HPDE6-E6E7 (cell line): ENCODE measurements at regions not wholly inside any gene's neighbourhood (a gene's known extent, or its start where the extent isn't known, plus 50 kb on each side); places are given as distances from the start of the nearest gene placed in this dataset.

Experiments used
- DNase-seq: peaks from one replicate; pipeline ENCODE4 v3.0.0; 2011; ENCODE audit warnings: missing footprints; ENCODE audit errors: extremely low spot score

DNA sequence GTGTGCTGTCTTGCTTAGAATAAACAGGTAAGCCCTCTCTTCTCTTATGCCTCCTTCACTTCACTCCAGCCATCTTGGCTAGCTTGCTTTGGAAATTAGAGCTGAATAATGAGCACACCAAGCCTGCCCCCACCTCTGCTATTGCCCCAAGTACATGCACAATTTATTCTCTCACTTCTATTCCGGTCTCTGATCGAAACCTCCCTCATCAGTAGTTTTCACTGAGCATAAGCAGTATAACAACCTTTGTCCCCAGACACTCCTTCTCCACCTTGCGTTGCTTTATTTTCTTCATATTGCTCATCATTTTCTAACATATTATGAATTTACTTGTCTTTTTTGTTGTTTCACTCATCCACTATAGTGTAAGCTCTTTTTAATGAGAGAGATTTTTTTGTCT lies 253.4 kb downstream of the GXYLT1 start:
- no peak for DNase-seq

DNA sequence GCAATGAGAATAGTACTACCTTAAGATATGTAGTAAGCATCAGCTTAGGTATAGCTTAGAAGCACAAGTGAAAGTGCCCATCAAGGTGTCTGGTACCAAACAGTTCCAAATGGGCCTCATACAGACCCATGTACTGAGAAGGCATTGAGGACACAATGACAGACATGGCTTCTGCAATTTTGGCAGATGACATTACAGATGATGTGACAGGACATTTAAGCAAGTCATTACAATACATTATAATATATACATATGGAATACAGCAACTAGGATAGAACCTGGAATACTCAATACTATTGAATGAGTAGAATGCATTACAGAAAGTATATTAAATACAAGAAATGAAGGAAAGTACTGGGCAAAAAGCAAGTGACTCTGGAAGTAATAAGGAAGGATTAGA lies 256.4 kb downstream of the GXYLT1 start:
- no peak for DNase-seq

DNA sequence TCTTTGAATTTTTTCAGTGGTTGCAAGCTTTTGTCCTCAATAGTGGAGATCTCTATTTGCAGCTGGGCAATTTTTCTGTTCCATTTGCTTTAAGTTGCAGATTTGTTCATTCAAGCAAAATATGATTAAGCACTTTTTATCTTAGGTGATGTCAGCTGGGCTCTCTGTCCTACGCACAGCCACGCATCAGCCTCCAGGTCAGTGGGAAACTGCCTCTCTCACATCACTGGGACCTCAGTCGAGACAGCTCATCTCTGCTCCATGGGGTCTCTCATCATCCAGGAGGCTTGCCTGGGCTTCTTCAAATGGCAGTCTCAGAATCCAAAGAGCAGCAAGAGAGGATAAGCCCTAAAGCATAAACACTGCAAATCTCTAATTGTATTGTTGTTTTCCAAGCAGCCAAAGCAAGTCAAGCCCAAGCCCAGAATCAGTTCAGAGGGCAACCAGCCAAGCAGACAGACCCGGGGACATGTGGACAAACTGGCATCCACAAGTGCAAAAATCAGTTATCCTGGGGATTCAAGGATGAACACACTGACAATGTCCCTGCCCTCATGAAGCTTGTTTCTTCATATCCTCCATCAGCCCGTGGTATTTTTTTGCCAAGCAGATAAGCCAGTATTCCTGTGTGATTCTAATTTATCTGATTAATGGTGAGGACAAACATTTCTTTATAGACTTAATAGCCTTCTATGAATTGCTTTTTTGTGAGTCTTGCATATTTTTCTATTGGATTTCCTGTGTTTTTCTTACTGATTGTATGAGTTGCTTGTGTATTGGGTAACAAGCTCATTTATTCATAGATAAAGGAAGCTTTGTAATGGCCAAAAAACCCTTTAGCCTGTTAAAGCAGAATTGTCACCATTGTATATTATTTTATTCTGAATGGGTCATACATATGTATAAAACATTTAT lies 262.5 kb downstream of the GXYLT1 start:
- no peak for DNase-seq

DNA sequence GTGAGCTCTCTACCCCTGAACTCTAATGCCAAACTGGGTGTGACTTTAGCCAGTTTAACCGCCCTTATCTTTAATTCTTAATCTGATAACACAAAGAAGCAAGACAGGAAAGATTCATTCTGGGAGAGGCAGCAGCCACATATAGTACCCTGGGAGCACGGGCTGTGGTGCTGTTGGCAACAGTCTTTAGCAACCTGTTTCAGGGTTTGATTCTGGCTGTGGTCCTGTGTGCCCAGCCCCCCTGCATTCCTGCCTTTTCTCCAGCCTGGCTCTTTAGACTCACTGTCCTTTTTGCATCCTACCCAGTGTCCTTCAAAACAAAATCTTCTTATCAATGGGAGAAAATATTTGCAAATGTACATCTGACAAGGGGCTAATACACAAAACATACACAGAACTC lies 275.2 kb downstream of the GXYLT1 start:
- no peak for DNase-seq

DNA sequence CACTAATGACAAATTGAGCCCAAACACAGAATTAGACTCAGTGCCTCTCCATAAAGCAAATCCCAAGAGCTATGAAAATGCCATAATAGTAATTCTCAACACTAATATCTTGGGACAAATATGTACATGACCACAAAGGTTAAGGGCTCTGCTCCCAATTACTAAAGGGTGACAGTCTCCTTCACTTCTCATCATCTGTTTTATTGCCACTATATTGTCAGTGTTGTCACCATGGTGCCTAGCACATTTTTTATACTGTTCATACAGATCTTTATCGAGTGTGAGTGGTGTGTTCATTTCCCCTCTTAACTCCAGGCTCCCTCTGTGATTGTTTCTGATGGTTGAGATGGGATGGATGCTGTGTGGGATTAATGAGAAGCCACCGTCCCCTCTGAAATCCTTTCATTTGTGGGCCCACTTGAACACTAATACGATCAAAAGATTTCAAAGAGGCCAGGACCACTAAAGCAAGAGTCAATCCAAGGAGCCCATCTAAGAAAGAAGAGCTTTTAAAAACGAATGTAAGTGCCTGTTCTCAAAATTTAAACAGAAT lies 277.7 kb downstream of the GXYLT1 start:
- no peak for DNase-seq

DNA sequence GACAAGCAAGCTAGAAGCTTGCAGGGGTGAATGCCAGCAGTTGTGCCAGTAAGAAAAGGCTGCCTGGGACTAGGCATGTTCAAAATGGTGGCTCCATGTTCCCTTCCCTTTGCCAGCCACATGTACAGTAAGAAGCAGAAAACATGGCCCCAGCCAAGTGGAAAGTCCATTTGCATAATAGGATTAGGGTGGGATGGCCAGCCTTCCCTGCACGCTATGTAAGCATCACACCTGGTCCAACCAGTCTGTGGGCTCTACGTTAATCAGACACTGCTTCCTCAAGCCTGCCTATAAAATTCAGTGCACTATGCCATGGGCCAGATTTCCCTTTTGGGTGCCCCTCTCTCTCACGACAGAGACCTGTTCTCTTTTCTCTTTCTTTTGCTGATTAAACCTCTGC lies 288.4 kb downstream of the GXYLT1 start:
- DNase-seq: no peak

DNA sequence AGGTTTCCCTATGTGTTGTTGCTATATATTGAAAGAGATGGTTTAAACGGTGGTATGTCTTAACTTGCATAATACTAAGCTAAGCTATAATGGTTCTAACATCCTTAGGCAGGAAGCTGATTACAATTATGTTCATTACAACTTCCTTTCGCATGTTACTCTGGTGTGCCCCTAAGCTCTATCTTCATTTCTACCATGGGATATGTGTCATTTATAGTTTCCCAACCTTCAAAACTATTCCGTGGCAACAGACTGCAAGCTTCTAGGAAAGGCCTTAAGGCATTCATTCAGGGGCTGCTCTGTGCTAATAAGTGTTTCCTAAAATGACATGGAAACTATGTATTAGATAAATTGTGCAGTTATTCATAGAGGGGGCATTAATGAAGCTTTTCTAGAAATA lies 294.6 kb downstream of the GXYLT1 start:
- no peak for DNase-seq

DNA sequence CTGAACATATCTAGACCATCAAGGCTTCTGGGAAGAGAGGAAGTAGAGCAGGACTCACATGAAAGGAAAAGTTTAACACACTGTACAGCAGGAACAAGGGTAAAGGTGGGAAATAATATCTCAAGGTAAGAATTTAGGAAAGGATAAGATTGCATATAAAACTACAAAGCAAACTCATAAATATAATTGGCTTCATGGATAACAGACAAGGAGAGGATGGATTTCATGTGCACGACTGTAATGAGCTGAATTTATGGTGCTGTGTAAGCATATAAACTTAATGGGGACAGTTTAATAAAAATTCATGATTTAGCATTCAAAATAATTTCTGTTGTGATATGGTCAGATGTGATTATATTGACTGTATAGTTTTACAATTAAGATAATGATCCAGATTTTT lies 298.0 kb downstream of the GXYLT1 start:
- no peak for DNase-seq

DNA sequence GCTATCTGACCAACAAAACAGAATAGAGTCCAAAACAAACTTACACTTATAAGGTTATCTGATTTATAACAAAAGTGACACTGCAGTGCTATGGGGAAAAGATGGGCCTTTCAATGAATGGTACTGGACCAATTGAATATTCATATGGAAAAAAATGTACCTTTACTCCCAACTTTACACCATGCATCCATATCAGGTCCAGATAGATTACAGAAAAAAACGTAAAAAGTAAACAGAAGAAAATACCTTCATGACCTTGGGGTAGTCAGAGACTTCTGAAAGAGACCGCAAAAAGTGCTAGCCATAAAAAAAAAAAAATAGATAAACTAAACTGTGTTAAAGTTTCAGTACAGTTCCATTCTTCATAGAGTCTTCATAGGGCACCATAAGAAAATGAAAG lies 308.3 kb downstream of the GXYLT1 start:
- DNase-seq: no peak

DNA sequence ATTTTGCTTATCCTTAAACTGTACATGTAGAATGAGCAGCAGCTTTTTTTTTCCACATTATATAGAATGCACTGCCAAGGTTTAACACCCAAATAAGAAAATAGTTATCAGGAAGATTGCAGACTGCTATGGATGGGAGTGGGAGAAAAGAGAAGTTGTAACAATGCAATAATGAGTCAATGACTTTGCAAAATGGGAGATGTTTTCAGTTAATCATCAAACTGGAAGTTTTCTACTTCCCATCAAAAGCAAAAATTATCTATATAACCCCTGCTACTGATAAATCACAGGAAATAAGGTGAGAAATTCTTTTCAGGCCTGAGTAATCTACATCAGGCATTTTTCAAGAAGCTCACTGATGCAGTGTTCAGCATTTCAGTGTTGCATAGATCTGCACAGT lies 309.1 kb downstream of the GXYLT1 start:
- DNase-seq: no peak

DNA sequence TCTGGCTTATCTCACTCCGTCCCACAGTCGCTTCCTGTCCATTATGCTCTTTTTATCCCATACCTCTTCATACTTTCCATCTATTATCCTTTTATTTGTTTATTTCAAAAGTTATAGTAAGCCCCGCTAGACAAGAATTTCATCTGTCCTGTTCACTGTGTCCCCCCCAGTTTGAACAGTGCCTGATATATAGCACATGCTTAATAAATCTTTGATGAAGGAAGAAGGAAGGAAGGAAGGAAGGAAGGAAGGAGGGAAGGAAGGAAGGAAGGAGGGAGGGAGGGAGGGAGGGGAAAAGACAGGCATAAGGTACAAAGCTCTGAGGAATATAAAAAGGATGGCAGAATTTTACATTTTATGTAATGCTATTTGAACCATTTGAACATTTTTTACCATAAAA lies 324.7 kb downstream of the GXYLT1 start:
- no peak for DNase-seq

DNA sequence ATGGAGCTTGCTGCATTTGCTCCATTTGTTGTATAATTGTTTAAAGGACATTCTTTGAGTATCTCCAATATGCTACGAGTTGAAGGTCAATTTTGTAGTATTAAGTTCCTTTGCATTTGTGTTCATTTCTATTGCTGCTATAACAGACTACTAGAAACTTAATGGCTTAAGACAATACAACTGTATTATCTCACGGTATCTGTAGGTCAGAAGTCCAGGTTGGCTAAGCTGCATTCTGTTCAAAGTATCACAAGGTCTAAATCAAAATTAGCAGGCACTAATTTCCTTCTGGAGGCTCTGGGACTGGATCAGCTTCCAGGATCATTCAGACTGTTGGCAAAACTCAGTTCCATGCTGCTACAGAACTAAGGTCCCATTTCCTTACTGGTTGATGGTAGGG lies 340.6 kb downstream of the GXYLT1 start:
- DNase-seq: no peak

DNA sequence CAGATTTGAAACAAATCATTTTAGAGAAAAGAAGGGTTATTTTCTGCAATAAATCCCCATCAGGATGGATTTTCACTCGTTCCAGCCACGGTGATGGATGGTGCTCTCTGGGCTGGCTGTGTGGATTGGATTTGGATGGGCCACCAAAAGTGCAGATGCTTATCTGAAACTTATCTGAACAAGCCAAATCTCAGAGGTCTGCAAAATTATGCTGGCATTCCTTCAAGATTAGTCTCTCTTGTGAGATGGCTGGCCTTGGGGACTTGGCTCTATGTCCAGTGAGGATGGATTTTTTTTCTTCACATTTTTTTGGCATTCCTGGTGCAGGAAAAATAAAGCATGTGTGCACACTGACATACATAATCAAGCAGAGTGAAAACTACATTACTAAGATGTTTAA lies 341.9 kb downstream of the GXYLT1 start:
- no peak for DNase-seq

DNA sequence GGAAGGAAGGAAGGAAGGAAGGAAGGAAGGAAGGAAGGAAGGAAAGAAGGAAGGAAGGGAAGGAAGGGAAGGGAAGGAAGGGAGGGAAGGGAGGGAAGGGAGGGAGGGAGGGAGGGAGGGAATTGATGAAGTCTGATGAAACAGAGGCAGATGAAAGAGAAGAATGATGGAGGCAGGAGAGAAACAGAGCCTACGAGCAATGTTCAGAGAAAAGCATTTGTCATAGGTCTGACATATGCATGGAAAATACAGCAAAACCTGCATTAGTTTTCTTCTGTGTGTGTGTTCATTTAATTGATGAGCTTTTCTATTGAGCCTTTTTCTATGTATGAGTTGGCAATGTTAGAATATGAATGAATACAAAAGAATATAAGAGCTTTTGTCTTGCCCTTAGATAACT lies 343.4 kb downstream of the GXYLT1 start:
- no peak for DNase-seq

DNA sequence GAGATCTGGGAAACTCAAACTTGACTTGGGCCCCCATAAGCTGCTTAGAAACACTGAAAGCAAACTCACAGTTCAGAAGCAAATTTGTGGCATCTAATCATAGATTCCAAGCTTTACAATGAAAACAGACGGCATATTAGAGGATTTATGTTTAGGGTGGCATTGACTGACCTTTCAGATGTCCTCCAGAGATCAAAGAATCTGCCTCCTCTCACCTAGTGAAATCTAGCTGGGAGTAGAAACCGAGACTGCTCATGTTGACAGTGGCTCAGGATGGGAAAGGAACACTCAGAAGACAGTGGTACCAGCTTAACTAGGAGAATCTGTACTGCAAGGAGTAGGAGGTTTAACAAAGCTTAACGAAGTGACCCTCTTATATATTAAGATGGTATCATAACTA lies 345.0 kb downstream of the GXYLT1 start:
- no peak for DNase-seq

DNA sequence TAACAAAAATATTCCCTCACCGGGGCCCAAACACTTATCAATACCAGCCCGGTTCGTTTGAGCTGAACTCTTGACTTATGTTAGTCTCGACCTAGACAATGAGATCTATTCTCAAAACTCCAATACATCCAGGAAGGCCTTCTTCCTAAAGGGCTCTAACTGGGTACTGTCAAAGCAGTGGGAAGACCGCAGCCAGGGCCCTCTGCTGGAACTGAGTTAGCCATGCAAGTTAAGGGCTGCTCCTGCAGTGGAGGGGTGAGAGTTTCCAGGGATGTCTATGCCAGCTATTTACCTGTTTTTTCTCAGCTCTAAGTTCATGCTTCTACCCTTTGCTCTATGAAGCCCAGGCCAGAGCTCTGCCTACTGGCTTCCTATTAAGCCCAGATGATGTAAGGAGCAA lies 348.8 kb downstream of the GXYLT1 start:
- no peak for DNase-seq

DNA sequence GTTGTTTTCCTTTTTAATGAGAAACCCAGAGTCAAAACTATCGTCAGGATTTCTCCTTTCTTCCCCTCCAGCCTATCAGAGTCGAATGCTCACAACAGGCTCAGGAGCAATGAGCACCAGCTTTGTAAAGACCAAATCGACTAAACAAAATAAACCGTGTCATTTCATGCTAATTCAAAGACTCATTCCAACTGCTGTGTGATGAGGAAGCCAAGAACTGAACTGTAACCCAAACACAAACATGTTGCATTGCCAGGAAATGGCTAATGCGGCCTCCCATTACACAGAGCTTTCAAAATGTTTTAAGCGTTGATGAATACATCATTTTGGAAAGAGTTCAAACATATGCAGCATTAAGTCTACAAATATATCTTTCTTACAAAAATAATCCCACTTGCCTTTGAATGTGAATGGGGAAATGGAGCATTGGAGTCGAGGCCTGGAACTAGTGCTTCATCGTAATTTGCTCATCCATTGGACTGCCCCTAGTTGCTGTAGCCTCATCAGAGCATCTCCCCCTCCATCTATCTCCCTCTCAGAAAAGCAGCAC lies 349.5 kb downstream of the GXYLT1 start:
- no peak for DNase-seq

DNA sequence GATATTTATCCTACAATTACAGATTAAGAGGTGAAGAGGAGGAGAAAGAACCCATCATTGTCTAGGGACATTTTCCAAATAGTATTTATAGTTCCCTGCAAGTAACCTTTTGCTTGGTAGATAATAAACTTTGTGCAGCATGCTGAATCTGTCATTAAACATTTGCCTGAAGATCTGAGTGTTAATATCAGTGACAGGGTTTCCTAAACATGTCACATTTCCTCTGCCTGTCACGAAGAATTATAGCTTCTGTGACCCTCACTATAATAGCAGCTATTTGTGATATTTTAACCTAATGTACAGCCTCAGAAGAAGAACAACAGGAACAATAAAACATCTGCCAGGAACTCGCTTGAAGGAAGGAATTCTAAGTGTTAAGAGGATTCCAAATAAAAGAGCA lies 350.3 kb downstream of the GXYLT1 start:
- DNase-seq: no peak

DNA sequence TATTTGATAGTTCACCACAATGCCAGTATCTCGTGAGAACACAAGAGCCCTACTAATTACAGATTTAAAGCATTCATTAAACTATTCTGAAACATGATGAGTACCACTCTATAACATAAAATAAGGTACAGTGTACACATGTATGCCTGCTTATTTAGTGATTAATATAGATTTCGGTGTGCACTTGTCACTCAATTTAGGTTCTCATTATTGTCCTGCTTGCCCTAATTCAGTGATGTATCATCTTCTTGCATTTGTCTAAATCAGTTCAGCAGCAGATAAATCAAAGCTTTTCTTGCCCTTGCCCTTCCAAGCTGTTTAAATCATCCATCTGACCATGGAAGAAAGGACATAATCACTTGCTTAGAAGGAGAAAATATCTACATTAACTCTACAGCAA lies 359.7 kb downstream of the GXYLT1 start:
- DNase-seq: no peak

DNA sequence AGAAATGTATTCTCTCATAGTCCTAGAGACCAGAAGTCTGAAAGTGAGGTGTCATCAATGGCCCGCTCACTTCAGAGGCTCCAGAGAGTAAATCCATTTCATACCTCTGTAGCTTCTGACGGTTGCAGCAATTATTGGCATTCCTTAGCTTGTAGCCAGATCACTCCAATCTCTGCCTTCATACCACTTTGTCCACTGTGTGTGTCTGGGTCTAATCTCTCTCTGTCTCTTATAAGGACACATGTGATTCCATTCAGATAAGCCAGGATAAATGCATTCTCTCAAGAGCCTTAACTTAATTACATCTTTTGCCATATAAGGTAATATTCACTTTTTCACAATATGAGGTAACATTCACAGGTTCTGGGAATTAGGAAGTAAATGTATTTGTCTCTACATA lies 365.7 kb downstream of the GXYLT1 start:
- DNase-seq: no peak

DNA sequence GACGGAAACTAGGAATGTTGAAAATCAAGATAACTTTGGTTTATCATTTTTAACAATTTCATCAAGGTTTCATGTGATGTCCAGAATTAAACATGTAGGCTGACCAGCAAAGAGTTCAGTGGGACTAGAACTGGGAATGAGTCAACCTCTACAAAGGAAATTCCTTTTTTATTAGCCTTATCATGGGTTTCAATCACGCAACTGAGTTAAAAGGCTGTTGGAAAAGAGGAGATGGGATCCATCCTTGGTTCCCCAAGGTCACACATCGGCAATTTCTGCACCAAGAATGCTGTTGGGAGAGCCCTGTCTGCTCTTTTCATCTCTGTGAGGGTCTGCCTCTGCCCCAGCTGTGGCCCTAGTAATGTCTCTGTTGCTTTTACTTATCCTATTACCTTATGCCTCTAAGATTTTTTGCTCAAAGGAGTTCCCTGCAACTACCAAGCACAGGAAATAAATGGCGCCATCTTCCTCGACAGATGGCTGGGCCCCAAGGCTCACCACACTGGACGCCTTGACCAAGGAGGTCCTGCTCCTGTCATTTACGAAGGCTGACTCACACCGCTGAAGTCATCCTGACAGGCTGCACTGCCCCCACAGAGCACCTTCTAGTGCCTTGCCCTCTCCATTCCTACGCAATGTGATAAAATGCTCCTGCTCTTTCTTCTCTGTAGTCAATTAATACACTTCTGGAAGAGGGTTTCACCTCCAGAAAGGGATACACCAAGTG lies 367.4 kb downstream of the GXYLT1 start:
- no peak for DNase-seq

DNA sequence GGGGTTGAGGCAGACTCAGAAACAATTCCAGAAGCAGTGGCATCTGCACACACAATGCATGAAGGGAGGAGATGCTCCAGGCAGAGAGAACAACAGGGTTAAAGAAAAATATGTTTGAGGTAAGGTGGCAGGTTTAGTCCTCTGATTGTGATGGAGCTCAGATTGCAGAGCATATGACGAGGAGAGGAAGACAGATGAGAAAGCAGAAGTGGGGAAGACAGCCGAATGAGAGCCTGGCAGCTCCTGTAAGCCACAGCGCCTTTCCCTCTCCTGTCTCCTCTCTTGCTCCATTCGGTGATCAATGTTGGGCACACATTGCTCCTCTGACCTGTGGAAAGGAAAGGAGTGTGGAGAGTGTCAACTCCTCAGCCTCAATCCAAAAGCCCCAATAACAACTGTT lies 372.2 kb downstream of the GXYLT1 start:
- no peak for DNase-seq

DNA sequence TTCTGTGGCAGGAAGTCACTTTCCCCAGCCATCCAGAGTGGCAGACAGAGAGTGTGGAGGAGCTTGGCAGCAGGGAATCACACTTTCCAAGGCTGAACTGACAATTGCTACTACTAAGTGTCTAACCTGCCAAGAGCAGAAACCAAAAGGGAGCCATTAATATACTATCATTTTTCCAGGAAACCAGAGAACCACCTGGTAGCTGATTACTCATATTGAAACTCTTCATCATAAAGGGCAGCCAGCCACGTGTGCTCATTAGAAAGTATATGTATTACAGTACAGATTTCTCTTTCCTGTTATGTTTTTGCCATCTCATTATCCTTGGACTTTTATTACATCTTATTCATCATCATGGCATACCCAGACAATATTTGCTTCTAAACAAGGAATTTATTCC lies 374.9 kb downstream of the GXYLT1 start:
- no peak for DNase-seq
